Inferior parietal cortex (tissue), 1 donor: ENCODE measurements at regions not wholly inside any gene's neighbourhood (a gene's known extent, or its start where the extent isn't known, plus 50 kb on each side); places are given as distances from the start of the nearest gene placed in this dataset.

Experiments used
- DNase-seq: peaks from one replicate; pipeline ENCODE4 v3.0.0-alpha.2; 2016; ENCODE audit errors: extremely low spot score

DNA sequence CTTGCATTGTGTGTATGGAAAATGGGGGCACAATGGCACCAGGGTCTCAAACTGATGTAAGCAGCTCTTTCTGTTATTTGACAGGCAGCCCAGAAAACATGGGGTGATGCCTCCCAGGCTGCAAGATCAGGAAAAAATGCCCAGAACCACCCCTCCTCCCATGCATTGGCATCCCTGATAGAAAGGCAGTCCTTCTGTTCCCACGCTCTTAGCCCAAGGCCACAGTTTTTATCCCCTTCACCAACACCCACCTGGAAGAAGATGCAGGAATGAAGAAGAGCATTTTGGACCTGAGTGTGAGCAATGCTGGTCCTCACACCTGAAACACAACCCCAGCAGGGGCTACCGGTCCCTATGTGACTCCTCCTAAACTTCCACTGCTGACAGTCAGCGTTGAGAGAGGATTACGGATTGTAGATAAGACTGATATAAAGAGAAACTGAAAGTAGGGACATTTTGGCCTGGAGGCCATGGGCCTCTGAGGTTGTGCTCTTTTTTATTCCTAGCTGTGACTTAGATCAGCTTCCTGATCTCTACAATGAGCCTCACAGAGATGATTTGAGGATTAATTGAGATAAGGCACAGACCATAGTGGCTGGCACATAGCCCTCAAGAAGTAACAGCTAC lies 386.0 kb upstream of the ATP5MC3 start:
- DNase-seq, result no peak

DNA sequence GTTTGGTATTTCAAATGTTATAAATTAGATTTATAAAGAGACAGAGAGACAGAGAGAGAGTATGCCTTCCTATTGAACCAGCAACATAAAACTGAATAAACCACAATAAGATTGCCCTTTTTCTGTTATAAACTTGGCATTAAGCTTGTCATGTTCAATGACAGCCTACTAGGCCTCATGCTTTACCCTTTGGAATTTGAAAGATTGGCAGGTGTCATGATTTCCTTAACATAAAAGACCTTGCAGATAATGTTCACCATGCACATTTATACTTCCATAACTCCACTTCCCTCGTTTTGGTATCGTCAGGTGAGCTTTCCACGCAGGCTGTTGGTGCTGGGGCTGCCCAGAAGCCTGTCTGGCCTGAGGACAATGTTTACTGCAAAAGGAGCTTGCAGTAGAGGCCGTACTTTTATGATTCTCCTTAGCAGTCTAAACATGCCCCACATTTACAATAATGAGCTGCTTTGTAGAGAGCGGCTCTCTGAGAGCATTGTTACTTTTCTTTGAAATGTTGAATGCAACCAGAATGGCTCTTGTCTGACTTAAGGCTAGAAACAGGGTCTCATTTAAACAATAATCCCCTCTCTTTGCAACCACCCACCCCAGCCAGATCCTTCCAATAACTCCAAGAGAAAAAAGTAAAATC lies 379.1 kb upstream of the ATP5MC3 start:
- no peak for DNase-seq

- no peak for DNase-seq
Observed at GRCh38 chr2:175559613-175560012, 378.1 kb upstream of the ATP5MC3 start.

DNA sequence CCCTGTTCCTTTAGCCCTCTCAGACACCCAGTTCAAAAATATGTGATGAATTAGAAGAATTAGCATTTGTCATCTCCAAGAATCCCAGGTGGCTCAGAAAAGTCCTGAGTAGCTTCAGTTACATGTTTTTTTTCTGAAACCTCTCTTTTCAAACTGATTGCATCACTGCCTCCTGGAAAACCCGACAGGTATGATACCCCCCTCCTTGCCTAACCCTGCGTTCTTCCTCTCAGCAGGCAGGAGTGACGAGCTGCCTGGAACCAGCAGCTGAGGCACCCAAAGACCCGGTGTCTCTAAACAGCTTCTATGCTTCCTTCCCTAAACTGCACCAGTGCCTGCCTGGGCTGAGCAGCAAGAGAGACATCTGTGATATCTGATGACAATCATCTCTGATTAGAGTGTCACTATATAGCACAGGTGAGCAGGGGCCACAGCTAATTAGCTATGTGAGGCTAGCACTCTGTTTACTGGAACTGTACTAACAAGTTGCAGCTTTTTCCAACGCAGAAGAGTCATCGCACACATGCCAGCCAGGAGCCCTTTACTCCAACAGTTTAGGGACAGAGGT lies 376.4 kb upstream of the ATP5MC3 start:
- no peak for DNase-seq

DNA sequence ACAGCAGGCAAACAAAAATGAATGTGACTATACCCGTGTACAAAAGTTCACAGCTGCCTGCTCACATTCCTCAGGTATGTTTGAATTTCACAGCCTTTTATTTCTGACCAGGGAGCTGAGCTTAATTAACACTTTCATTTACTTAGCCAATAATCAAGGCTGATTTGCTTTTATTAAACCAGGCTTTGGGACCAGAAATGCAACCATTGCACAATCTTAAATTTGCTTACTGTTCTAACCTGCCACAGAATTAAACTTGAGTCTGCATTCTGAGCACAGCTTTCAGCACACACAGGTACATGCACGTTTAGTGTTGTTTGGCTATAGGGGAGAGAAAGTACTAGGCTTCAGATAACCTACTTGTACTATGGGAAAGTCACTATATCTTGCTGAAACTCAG lies 372.4 kb upstream of the ATP5MC3 start:
- no peak for DNase-seq

GRCh38 chr2:175552902-175553301 lies 371.4 kb upstream of the ATP5MC3 start:
- DNase-seq, result no peak

DNA sequence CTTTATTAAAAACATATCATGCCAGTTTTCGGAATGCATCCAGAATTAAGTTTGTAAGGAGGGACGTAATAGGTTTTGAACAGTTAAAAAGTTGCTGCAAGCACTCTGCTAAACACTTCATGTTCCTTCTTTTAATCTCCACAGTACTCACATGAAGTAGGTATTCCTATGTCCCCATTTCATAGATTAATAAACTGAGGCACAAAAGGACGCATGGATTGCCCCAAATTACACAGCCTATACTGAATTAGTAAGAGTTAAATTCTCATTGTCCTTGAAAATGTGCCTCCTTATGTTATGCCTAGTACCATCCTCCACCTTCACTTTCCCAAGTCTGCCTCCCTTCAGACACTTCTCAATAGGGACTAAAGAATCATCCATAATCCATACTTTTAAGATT lies 358.9 kb upstream of the ATP5MC3 start:
- no peak for DNase-seq

DNA sequence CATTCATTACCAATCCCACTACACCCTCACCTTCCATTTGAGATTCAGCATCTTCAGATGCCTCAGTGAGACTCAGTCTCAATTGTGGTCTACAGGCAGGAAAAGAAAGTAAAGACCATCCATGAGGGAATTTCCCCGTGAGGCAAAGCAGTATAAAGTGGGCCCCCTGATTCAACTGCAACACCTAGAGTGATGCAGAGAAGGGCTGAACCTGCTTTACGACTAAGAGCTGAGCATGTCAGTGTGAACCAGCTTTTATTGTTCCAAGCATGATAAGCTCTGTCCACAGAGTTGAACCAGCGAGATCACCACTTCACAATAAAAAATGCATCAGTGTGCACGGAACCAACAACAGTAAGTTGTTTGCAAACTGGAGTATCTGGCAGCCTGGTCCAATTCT lies 357.6 kb upstream of the ATP5MC3 start:
- DNase-seq, result no peak

DNA sequence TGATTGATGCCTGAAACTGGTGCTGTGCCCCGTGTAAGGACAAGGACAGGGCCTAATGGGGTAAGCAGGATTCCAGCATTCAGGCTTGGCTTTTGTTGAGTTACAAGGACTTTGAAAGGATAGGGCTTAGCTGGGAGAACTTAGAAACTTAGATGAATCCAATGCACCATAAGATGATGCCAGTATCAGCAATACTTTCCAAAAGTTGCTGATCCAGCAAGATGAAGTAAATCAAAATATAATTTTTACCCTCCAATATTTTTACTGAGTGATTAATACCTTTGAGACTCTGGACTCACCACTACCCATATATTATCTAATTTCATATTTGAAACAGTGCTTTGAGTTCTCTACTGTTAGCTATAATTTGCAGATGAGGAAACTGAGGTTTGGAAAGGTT lies 354.5 kb upstream of the ATP5MC3 start:
- no peak for DNase-seq

- no peak for DNase-seq
Observed at GRCh38 chr2:175535631-175536030, 354.1 kb upstream of the ATP5MC3 start.

DNA sequence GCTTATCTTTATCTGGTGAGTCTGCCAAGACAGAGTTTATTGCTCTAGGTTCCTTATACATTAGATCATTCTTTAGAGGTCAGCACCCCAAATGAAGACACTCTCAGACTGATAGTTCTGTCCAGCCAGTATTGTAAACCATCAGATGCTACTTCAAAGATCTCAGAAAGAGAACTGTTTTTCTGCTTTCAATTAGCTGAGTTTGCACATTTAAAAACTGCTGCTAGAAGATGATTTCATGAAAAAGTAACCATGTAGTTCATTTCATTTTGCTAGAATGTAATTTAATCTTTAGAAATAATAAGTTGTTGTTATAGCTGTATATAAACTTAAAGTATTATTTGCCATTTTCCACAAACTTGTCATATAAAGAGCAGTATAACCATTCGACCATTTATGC lies 344.5 kb upstream of the ATP5MC3 start:
- no peak for DNase-seq

DNA sequence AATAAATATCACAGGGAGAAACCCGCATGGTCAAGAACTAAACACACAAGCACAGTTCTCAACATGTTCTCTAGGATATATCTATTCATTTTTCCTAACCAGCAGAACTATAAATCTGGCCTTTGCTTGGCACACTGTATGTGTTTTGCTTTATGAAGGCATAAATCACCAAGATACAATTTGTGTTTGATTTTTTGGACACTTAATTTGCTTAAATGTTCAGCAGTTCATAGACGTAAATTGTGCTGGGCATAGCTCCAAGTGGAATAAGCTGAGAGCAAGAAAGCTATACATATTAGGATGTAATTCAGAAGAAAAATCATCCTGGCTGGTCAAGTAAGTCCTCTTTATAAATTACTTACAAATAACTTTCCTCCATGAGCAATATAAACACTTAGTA lies 341.5 kb upstream of the ATP5MC3 start:
- no peak for DNase-seq

- DNase-seq, result no peak
Observed at GRCh38 chr2:175518206-175518605, 336.7 kb upstream of the ATP5MC3 start.

DNA sequence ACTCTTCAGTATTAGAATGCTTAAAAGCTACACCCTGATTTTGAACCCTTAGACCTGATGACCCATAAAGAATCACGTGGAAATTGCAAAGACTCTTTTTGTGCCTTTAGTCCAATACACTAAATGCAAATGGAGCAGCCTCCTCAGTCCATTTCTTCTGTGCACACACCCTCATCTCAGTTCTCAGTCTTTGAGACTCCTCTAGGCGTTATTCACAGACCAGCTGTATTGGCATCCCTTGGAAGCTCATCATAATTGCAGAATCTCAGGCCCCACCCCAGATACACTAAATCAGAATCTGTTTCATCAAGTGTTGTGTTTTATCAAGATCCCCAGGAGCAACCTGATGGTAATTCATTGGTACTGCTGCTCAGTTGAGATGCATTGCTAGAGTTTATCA lies 335.0 kb upstream of the ATP5MC3 start:
- DNase-seq, result no peak

DNA sequence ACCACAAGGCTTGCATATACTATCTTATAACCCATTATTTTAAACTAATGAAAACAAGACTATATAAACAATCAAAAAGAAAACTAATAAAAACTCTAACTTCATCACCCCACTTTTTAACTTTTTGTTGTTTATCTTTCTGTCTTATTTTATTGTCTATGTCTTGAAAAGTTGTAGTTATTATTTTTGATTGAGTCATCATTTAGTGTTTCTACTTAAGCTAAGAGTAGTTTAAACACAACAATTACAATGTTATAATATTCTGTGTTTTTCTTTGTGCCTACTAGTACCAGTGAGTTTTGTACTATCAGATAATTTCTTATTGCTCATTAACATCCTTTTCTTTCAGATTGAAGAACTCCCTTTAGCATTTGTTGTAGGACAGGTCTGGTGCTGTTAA lies 318.7 kb upstream of the ATP5MC3 start:
- DNase-seq, result no peak

DNA sequence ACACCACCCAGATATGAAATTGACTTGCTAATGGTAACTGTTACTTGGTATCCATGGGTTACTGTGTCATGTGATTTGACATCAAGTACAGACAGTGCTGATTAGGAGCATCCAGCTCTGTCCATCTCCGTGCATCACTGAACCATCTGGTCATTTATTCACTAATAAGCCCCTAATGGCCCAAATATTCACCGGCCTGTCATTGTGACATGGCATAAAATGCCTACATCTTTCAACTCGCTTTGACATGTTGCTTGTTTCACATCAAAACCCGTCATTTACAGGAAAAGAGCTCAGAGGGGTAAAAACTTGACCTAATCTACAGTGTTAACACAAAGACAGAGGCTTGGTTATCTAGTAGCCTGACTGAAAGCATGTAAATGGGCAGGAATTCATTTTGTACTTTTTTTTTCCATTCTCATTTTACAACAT lies 308.9 kb upstream of the ATP5MC3 start:
- DNase-seq, result no peak

DNA sequence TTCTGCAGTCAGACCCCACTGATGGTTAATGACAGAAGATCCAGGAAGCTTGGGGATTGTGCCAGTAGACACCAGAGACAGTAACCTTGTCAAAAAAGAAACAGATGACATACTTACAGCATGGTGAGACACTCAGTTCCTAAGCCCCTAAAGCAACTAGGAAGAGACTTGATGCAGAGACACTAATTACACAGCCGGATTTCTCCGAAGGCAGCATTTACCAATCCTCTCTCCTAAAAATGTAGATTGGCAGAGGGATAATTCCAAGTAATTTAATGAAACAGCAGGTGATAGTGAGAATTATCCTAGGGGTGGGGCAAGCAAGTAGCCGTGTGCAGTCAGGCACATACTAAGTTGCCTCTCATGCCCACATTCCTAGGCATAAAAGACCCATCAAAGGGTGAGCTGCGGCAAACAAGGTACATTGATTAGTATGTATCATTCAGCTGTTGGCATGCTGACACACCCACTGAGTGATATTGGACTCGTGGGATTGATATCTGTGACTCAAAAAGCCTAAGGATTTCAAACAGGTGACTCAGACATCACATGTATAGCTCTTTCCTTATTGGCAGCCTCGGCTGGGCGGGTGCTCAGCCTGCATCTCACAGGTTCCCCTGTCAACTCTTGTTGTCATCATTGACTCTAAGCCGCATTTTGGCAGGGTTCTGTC lies 296.7 kb upstream of the ATP5MC3 start:
- DNase-seq, result no peak

GRCh38 chr2:175476948-175477347 lies 295.4 kb upstream of the ATP5MC3 start:
- DNase-seq, result no peak

- DNase-seq, result no peak
Observed at GRCh38 chr2:175476374-175476773, 294.9 kb upstream of the ATP5MC3 start.

DNA sequence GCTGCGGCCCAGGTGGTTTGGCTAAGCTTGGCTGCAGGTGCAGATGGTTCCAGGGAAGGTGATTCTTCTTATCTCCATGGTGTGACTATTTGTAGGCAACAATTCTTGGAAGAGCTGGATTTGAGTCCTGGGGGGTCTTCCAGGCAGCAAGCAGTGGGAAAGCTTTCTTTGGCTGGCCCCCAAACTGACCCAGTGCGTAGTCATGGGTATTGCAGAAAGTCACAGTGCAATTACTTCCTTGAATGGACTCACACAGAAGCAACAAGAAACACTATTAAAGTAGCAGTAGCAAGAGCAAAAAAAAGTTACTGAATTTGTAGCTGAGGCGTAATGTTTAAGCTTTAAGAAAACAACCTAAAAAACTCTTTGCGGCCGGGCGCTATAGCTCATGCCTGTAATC lies 293.6 kb upstream of the ATP5MC3 start:
- no peak for DNase-seq

DNA sequence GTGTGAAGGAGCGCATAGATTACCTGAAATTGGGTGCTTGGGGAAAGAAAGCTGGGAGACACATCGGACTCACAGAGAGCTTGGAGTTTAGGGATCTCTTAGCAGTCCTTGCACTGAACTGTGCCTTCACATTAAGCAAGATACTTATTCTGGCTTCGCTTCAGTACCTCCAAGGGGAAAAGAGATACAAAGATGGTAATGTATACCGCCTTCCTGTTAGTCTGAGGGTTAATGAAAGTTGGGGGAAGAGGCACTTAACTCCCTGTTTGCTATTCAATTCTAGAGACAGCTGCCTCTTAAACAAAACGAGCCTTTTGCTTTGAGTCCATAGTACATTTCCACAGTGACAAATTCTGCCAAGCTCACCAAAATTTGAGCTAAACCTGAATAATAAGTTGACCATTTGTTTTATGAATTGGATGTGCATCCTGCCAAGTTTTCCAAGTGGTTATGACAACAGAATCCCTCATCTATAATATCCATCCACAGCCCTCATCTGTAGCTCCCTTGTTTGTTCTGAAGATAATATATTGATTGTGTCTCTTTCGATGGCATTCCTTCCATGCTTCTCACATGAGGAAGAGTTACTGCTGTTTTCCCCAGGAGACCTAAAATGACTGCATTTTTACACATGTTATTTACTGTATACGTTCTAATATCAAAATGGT lies 287.1 kb upstream of the ATP5MC3 start:
- no peak for DNase-seq

DNA sequence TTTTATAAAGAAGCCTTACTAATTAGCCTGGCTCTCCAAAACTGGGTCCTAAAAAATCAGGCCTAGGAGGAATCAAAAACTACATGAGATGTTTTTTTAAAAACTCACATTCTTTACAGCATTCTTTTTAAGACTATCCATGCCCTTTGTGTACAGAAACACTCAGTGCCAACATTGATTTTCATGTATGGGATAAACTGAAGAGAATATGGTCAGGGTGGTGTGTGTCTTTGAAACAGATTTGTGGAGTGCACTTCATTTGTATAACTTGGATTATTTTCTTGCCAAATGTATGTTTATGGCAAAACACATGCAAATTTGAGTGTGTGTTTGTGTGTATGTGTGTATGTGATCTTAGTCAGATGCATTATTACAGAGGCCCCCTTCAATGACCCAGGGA lies 283.6 kb upstream of the ATP5MC3 start:
- no peak for DNase-seq

DNA sequence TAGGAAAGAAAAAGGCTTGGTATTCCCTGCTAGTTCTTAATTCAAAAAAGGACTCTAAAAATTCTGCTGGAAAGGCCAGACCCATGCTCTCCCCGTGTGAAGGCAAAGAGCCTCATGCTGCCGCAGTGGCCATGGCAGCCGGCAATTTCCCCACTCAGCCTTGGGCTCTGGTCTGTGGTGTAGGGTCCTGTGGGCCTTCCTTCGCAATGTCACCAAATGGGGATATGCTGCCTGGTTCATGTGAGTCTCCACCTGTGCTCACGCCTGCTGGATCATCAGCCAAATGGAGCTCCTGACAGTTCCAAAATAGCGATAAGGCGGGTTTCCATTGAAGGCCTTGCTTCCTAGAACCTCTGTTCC lies 282.8 kb upstream of the ATP5MC3 start:
- DNase-seq, result no peak
